Mammary epithelial cell (primary cell): ENCODE measurements at regions not wholly inside any gene's neighbourhood (a gene's known extent, or its start where the extent isn't known, plus 50 kb on each side); places are given as distances from the start of the nearest gene placed in this dataset.

Experiments
- CTCF ChIP-seq, 2 donors: IDR thresholded peaks in 1 of 2; conservative IDR thresholded peaks in 1 of 2; 2 replicates each; pipeline ENCODE4 v1.5.1; 2011 to 2012; ENCODE audit warnings: inconsistent platforms in 2 of 2, low read length in 2 of 2, mild to moderate bottlenecking in 2 of 2, control low read depth in 1 of 2, low read depth in 1 of 2; ENCODE audit not compliant: insufficient read depth in 1 of 2; ENCODE audit errors: extremely low read depth in 1 of 2
- EZH2 ChIP-seq: IDR thresholded peaks from 2 replicates; pipeline ENCODE4 v1.6.1; 2012; ENCODE audit warnings: low read length, inconsistent platforms, borderline replicate concordance

- no peak for TF ChIP-seq EZH2
- no peak for TF ChIP-seq CTCF (conservative IDR thresholded peaks at IDR 0.05 in 1 of 2, IDR thresholded peaks at IDR 0.05 in 1 of 2; ENCODE audit: extremely low read depth in 1 of 2, insufficient read depth in 1 of 2, low read depth in 1 of 2, low read length in 2 of 2)
Measured at GRCh38 chr3:118228151-118228550, 806.5 kb downstream of the IGSF11 start.
